ENCODE measurements at regions not wholly inside any gene's neighbourhood (a gene's known extent, or its start where the extent isn't known, plus 50 kb on each side); places are given as distances from the start of the nearest gene placed in this dataset.
"Not testable (repeated sequence)": the region's sequence is repeated elsewhere in the genome, so short reads cannot be mapped to it uniquely, and the experiment has no call there.

DNA sequence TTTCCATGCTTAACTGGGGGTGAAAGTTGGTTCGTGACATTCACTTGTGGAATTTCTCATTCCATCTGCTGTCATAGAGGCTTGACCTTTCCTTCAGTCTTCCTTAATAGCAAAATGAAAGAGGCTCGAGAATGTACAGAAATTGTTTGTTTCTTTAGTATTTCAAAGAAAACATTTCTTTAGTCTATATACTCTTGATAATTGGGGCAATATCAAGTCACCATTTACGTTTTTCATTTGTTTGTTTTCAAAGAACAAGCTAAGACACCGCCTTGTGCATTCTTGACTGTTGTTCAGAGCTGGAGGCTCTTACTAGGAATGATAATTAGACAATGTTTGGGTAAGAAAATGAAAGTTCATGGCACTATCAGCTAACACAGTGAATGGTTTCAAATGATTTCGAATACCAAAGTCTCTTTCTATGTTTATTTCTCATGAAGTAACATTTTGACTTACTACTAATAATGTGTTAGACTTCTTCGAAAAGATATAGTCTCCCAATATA lies 835.4 kb downstream of the SEMA5A start:
- H3K4me3 ChIP-seq (ENCODE audit: low read length): no peak overlapping the region
- no peak overlapping the region for H3K9ac ChIP-seq (ENCODE audit: low read length)
- H3K27ac ChIP-seq (ENCODE audit: low read depth, low read length): no peak overlapping the region
- H3K27me3 ChIP-seq (ENCODE audit: control insufficient read depth, insufficient read depth, low read length): no peaks in the 10 kb centered on the region
- H3K4me1 ChIP-seq (ENCODE audit: control insufficient read depth, insufficient read depth, low read length): no peaks in the 10 kb centered on the region
- no peaks in the 10 kb centered on the region for H3K36me3 ChIP-seq (ENCODE audit: control insufficient read depth, insufficient read depth, low read length)

DNA sequence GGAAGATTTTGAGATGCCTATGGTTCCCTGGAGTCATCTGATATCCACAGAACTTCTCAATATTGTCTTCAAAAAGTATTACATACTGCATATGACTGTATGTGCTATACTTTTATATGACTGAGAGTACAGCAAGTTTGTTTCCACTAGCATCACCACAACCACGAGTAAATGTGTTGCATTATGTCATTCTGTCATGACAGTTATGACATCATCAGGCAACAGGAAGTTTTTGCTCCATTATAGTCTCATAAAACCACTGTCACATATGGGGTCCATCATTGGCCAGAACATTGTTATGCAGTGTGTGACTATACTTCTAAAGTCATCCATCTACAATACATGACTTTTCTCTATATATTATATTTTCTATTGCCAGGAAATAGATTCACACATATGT lies 831.7 kb downstream of the SEMA5A start:
- Histone ChIP-seq H3K36me3 (ENCODE audit: control insufficient read depth, insufficient read depth, low read length) (no peaks in the 10 kb centered on the region), H3K9ac (ENCODE audit: low read length) (no peak overlapping the region), H3K4me3 (ENCODE audit: low read length) (no peak overlapping the region), H3K4me1 (ENCODE audit: control insufficient read depth, insufficient read depth, low read length) (no peaks in the 10 kb centered on the region), H3K27ac (ENCODE audit: low read depth, low read length) (no peak overlapping the region), H3K27me3 (ENCODE audit: control insufficient read depth, insufficient read depth, low read length) (no peaks in the 10 kb centered on the region)

DNA sequence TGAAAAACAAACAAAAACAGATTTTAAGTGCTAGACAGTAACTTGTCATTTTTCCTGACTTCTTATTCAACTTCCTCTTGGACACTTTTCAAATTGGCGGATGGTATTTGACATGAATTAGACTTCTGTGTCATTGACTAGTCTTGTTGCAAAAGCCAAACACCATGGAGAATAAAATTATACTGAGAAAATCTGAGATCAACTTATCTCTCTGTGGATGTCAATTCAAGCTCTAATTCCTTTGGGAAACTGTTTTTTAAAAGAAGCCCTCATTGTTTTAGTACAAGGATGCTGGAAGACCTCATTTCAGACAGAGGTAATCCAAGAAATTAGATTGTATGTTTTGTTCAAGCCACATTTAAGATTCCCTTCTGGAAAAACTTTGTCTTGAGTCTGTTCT lies 831.0 kb downstream of the SEMA5A start:
- H3K9ac ChIP-seq (ENCODE audit: low read length): no peak overlapping the region
- H3K27me3 ChIP-seq (ENCODE audit: control insufficient read depth, insufficient read depth, low read length): no peaks in the 10 kb centered on the region
- no peaks in the 10 kb centered on the region for H3K36me3 ChIP-seq (ENCODE audit: control insufficient read depth, insufficient read depth, low read length)
- no peaks in the 10 kb centered on the region for H3K4me1 ChIP-seq (ENCODE audit: control insufficient read depth, insufficient read depth, low read length)
- no peak overlapping the region for H3K27ac ChIP-seq (ENCODE audit: low read depth, low read length)
- no peak overlapping the region for H3K4me3 ChIP-seq (ENCODE audit: low read length)

GRCh38 chr5:8719796-8720195 lies 826.1 kb downstream of the SEMA5A start:
- Histone ChIP-seq H3K4me1 (ENCODE audit: control insufficient read depth, insufficient read depth, low read length) (no peaks in the 10 kb centered on the region), H3K27me3 (ENCODE audit: control insufficient read depth, insufficient read depth, low read length) (no peaks in the 10 kb centered on the region), H3K4me3 (ENCODE audit: low read length) (no peak overlapping the region), H3K36me3 (ENCODE audit: control insufficient read depth, insufficient read depth, low read length) (no peaks in the 10 kb centered on the region), H3K27ac (ENCODE audit: low read depth, low read length) (no peak overlapping the region), H3K9ac (ENCODE audit: low read length) (no peak overlapping the region)

DNA sequence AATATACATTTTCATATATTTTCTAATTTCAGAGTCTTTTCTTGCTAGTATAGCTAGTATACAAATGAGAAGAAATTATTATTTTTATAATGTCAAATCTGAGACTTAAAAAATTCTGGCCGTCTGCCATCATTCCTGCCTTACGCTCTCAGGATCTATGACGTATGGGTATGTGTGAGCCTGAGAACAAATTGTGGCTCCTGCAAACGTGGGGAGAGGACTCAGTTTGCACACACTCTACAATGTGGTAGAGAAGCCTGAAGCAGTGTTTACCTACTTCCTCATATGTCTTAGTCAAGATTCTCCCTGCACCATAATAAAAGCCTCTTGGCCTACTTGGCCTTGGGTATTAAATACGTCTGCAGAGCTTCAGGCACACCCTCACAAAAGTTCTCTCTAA lies 825.4 kb downstream of the SEMA5A start:
- Histone ChIP-seq H3K27me3 (ENCODE audit: control insufficient read depth, insufficient read depth, low read length) (no peaks in the 10 kb centered on the region), H3K9ac (ENCODE audit: low read length) (no peak overlapping the region), H3K4me1 (ENCODE audit: control insufficient read depth, insufficient read depth, low read length) (no peaks in the 10 kb centered on the region)

DNA sequence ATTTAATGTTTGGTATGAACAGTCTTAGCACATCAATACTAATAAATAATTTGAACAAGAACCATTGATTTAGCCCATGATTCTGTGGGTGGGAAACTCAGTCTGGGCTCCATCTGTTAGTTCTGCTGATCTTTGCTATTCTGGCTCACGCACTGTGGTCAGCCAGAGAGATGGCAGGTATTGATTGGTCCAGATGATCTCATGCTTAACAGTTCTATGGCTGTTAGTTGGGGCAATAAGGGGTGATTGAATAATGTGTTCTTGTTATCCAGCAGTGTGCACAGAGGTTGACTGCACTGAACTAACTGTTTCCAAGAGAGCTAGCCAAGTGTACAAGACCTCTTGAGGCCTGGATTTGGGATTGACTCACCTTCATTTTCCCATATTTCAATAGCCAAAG lies 824.3 kb downstream of the SEMA5A start:
- no peaks in the 10 kb centered on the region for H3K36me3 ChIP-seq (ENCODE audit: control insufficient read depth, insufficient read depth, low read length)
- no peak overlapping the region for H3K4me3 ChIP-seq (ENCODE audit: low read length)
- H3K27ac ChIP-seq (ENCODE audit: low read depth, low read length): no peak overlapping the region
- no peaks in the 10 kb centered on the region for H3K4me1 ChIP-seq (ENCODE audit: control insufficient read depth, insufficient read depth, low read length)
- no peaks in the 10 kb centered on the region for H3K27me3 ChIP-seq (ENCODE audit: control insufficient read depth, insufficient read depth, low read length)
- no peak overlapping the region for H3K9ac ChIP-seq (ENCODE audit: low read length)

More for the DNA sequence above, 825.4 kb downstream of the SEMA5A start:
- Histone ChIP-seq H3K36me3 (ENCODE audit: control insufficient read depth, insufficient read depth, low read length) (no peaks in the 10 kb centered on the region), H3K4me3 (ENCODE audit: low read length) (no peak overlapping the region), H3K27ac (ENCODE audit: low read depth, low read length) (no peak overlapping the region)

GRCh38 chr5:8726383-8727036 lies 819.4 kb downstream of the SEMA5A start:
- H3K36me3 ChIP-seq (ENCODE audit: control insufficient read depth, insufficient read depth, low read length): no peaks in the 10 kb centered on the region
- no peak overlapping the region for H3K9ac ChIP-seq (ENCODE audit: low read length)
- H3K4me1 ChIP-seq (ENCODE audit: control insufficient read depth, insufficient read depth, low read length): no peaks in the 10 kb centered on the region
- no peak overlapping the region for H3K4me3 ChIP-seq (ENCODE audit: low read length)
- H3K27me3 ChIP-seq (ENCODE audit: control insufficient read depth, insufficient read depth, low read length): no peaks in the 10 kb centered on the region
- H3K27ac ChIP-seq (ENCODE audit: low read depth, low read length): no peak overlapping the region

DNA sequence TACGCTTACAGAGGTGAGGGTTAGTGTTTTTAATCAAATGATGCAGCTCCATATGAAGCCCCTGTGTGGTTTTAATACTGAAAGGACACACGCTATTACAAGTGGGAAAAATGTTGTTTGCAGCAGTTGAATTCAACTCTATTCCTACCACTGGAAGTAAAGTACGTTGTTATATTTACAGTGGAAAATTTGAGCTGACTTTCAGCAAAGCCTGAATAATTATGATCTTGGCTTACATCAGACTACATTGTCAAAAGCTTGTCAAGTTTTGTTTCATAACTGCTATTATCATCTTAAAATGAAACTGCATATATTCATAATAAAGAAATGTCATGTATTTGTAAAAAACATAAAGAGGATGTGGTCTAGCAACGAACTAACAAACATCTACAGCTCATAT lies 818.5 kb downstream of the SEMA5A start:
- no peaks in the 10 kb centered on the region for H3K27me3 ChIP-seq (ENCODE audit: control insufficient read depth, insufficient read depth, low read length)
- no peaks in the 10 kb centered on the region for H3K36me3 ChIP-seq (ENCODE audit: control insufficient read depth, insufficient read depth, low read length)
- no peak overlapping the region for H3K27ac ChIP-seq (ENCODE audit: low read depth, low read length)
- H3K9ac ChIP-seq (ENCODE audit: low read length): no peak overlapping the region
- H3K4me1 ChIP-seq (ENCODE audit: control insufficient read depth, insufficient read depth, low read length): no peaks in the 10 kb centered on the region
- no peak overlapping the region for H3K4me3 ChIP-seq (ENCODE audit: low read length)

DNA sequence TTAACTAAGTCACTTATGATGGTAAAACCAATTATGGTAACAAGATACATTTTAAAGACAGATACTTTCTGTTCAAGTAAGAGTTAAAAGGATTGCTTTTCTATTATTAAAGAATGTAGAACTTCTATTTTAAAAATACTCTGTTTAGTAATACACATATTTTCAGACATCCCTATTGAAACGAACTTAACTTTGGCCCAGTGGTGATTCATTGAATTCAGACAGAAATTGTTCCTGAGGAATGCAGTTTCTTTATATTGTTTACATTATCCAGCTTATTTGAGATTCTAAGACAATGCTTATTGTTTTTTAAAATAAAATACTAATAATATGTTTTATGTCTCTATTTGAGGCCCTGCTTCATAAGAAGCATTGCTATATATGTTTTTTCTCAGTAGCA lies 816.4 kb downstream of the SEMA5A start:
- Histone ChIP-seq H3K27ac (ENCODE audit: low read depth, low read length) (no peak overlapping the region), H3K4me1 (ENCODE audit: control insufficient read depth, insufficient read depth, low read length) (no peaks in the 10 kb centered on the region), H3K9ac (ENCODE audit: low read length) (no peak overlapping the region), H3K27me3 (ENCODE audit: control insufficient read depth, insufficient read depth, low read length) (no peaks in the 10 kb centered on the region), H3K36me3 (ENCODE audit: control insufficient read depth, insufficient read depth, low read length) (no peaks in the 10 kb centered on the region), H3K4me3 (ENCODE audit: low read length) (no peak overlapping the region)

DNA sequence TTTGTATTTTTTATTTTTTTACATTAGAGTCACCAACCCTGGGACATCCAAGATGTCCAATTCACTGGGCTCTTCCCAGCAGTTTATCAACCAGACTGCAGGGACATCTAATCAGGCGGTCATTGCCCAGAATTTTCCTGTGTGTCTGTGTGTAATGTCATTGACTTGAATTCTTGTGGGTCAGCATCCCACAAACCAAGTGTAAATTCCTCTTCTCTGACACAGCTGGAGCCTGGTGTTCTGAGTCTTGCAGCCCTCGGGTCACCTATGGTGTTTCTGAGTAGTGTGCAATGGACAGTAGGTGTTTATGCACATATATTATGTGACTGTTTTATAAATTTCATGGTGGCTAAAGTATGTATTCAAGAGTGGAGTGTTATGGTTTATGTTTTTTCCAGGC lies 815.7 kb downstream of the SEMA5A start:
- no peak overlapping the region for H3K4me3 ChIP-seq (ENCODE audit: low read length)
- no peaks in the 10 kb centered on the region for H3K36me3 ChIP-seq (ENCODE audit: control insufficient read depth, insufficient read depth, low read length)
- H3K9ac ChIP-seq (ENCODE audit: low read length): no peak overlapping the region
- no peaks in the 10 kb centered on the region for H3K4me1 ChIP-seq (ENCODE audit: control insufficient read depth, insufficient read depth, low read length)
- H3K27ac ChIP-seq (ENCODE audit: low read depth, low read length): no peak overlapping the region
- no peaks in the 10 kb centered on the region for H3K27me3 ChIP-seq (ENCODE audit: control insufficient read depth, insufficient read depth, low read length)

DNA sequence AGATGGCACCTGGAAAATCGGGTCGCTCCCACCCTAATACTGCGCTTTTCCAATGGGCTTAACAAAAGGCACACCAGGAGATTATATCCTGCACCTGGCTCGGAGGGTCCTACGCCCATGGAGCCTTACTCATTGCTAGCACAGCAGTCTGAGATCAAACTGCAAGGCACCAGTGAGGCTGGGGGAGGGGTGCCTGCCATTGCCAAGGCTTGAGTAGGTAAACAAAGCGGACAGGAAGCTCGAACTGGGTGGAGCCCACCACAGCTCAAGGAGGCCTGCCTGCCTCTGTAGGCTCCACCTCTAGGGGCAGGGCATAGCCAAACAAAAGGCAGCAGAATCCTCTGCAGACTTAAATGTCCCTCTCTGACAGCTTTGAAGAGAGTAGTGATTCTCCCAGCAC lies 814.8 kb downstream of the SEMA5A start:
- not testable (repeated sequence) for H3K4me1 ChIP-seq (ENCODE audit: control insufficient read depth, insufficient read depth, low read length); H3K27me3 ChIP-seq (ENCODE audit: control insufficient read depth, insufficient read depth, low read length); H3K27ac ChIP-seq (ENCODE audit: low read depth, low read length); H3K36me3 ChIP-seq (ENCODE audit: control insufficient read depth, insufficient read depth, low read length); H3K9ac ChIP-seq (ENCODE audit: low read length); H3K4me3 ChIP-seq (ENCODE audit: low read length)

GRCh38 chr5:8740595-8740994 lies 805.3 kb downstream of the SEMA5A start:
- Histone ChIP-seq H3K4me3 (ENCODE audit: low read length) (no peak overlapping the region), H3K27ac (ENCODE audit: low read depth, low read length) (no peak overlapping the region), H3K27me3 (ENCODE audit: control insufficient read depth, insufficient read depth, low read length) (no peaks in the 10 kb centered on the region), H3K9ac (ENCODE audit: low read length) (no peak overlapping the region), H3K36me3 (ENCODE audit: control insufficient read depth, insufficient read depth, low read length) (no peaks in the 10 kb centered on the region), H3K4me1 (ENCODE audit: control insufficient read depth, insufficient read depth, low read length) (no peaks in the 10 kb centered on the region)

GRCh38 chr5:8749556-8749955 lies 796.3 kb downstream of the SEMA5A start:
- Histone ChIP-seq H3K27ac (ENCODE audit: low read depth, low read length) (no peak overlapping the region), H3K36me3 (ENCODE audit: control insufficient read depth, insufficient read depth, low read length) (no peaks in the 10 kb centered on the region), H3K27me3 (ENCODE audit: control insufficient read depth, insufficient read depth, low read length) (no peaks in the 10 kb centered on the region), H3K4me3 (ENCODE audit: low read length) (no peak overlapping the region), H3K4me1 (ENCODE audit: control insufficient read depth, insufficient read depth, low read length) (no peaks in the 10 kb centered on the region), H3K9ac (ENCODE audit: low read length) (no peak overlapping the region)
